ENCODE measurements at regions not wholly inside any gene's neighbourhood (a gene's known extent, or its start where the extent isn't known, plus 50 kb on each side); places are given as distances from the start of the nearest gene placed in this dataset.

- TF ChIP-seq CTCF (IDR thresholded peaks at IDR 0.05; ENCODE audit: low read length) (no peak), EZH2 (IDR thresholded peaks at IDR 0.05; ENCODE audit: borderline replicate concordance, low read length) (no peak)
- Histone ChIP-seq H3K79me2 (ENCODE audit: insufficient read depth, low read length) (no peaks in the 10 kb centered on the region), H4K20me1 (ENCODE audit: insufficient read depth, low read length) (no peaks in the 10 kb centered on the region), H3K27ac (ENCODE audit: low read depth, low read length, poor library complexity, severe bottlenecking) (no peak overlapping the region), H2AFZ (ENCODE audit: low read length) (no peak overlapping the region), H3K9me3 (ENCODE audit: low read length) (no peaks in the 10 kb centered on the region), H3K27me3 (ENCODE audit: insufficient read depth, low read length) (no peaks in the 10 kb centered on the region), H3K4me2 (ENCODE audit: low read length) (no peak overlapping the region), H3K4me1 (ENCODE audit: insufficient read depth, low read length, severe bottlenecking) (no peaks in the 10 kb centered on the region), H3K9ac (ENCODE audit: low read length) (no peak overlapping the region), H3K36me3 (ENCODE audit: insufficient read depth, low read length) (no peaks in the 10 kb centered on the region), H3K4me3 (ENCODE audit: low read depth, low read length, poor library complexity, severe bottlenecking) (no peak overlapping the region), H3K9me2 (ENCODE audit: low read depth, low read length) (no peaks in the 10 kb centered on the region), H3F3A (ENCODE audit: insufficient read depth, low read length) (no peaks in the 10 kb centered on the region)
These were observed 385.2 kb downstream of the PLK2 start for GRCh38 chr5:58074717-58075116.

DNA sequence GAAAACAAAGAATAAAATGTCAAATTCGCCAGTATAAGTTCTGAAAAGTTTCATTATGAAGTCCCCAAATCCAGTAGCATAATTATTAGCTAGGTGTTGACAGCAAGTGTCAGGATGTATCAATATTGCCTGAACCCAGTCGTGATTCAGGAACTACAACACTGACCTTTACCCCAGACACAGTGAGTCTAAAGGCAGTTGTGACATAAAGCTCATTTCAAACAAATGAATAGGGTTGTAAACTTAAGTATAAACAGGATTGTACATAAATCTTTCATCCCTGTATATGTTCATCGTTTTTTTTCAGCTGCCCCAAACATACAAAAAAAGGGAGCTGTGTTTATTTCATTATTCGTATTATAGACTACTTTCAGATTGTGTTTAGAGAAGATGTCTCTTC lies 385.7 kb downstream of the PLK2 start:
- Histone ChIP-seq H3K4me1 (ENCODE audit: insufficient read depth, low read length, severe bottlenecking) (no peaks in the 10 kb centered on the region), H2AFZ (ENCODE audit: low read length) (no peak overlapping the region), H3K27me3 (ENCODE audit: insufficient read depth, low read length) (no peaks in the 10 kb centered on the region), H3K36me3 (ENCODE audit: insufficient read depth, low read length) (no peaks in the 10 kb centered on the region), H4K20me1 (ENCODE audit: insufficient read depth, low read length) (no peaks in the 10 kb centered on the region), H3K4me3 (ENCODE audit: low read depth, low read length, poor library complexity, severe bottlenecking) (no peak overlapping the region), H3F3A (ENCODE audit: insufficient read depth, low read length) (no peaks in the 10 kb centered on the region), H3K9me2 (ENCODE audit: low read depth, low read length) (no peaks in the 10 kb centered on the region), H3K27ac (ENCODE audit: low read depth, low read length, poor library complexity, severe bottlenecking) (no peak overlapping the region), H3K4me2 (ENCODE audit: low read length) (no peak overlapping the region), H3K9ac (ENCODE audit: low read length) (no peak overlapping the region), H3K9me3 (ENCODE audit: low read length) (no peaks in the 10 kb centered on the region), H3K79me2 (ENCODE audit: insufficient read depth, low read length) (no peaks in the 10 kb centered on the region)
- no peak for TF ChIP-seq EZH2 (IDR thresholded peaks at IDR 0.05; ENCODE audit: borderline replicate concordance, low read length)
- TF ChIP-seq CTCF (IDR thresholded peaks at IDR 0.05; ENCODE audit: low read length) = no peak

DNA sequence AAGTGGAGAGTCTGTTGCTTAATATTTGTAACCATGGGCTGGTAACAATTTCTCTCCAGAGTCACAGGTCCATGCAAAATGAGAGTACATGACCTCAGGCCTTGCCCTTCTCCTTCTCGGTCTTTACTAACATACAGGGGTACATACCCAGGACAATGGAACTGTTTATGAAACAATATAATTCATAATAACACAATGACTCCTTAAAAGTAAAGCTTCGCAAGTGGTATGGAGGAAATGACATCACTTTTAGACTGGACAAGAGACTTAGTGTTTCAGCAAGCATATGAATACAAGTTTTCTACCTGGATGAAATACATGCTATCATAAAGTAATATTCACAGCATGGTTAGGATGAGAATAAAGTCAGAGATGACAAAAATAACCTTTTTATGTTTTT lies 386.6 kb downstream of the PLK2 start:
- no peak for TF ChIP-seq EZH2 (IDR thresholded peaks at IDR 0.05; ENCODE audit: borderline replicate concordance, low read length)
- no peak for TF ChIP-seq CTCF (IDR thresholded peaks at IDR 0.05; ENCODE audit: low read length)
- H3K4me2 ChIP-seq (ENCODE audit: low read length) = no peak overlapping the region
- H4K20me1 ChIP-seq (ENCODE audit: insufficient read depth, low read length) = no peaks in the 10 kb centered on the region
- H3K9ac ChIP-seq (ENCODE audit: low read length) = no peak overlapping the region
- no peaks in the 10 kb centered on the region for H3K4me1 ChIP-seq (ENCODE audit: insufficient read depth, low read length, severe bottlenecking)
- no peaks in the 10 kb centered on the region for H3K36me3 ChIP-seq (ENCODE audit: insufficient read depth, low read length)
- no peak overlapping the region for H2AFZ ChIP-seq (ENCODE audit: low read length)
- H3F3A ChIP-seq (ENCODE audit: insufficient read depth, low read length) = no peaks in the 10 kb centered on the region
- no peak overlapping the region for H3K27ac ChIP-seq (ENCODE audit: low read depth, low read length, poor library complexity, severe bottlenecking)
- H3K9me3 ChIP-seq (ENCODE audit: low read length) = no peaks in the 10 kb centered on the region
- no peaks in the 10 kb centered on the region for H3K79me2 ChIP-seq (ENCODE audit: insufficient read depth, low read length)
- H3K4me3 ChIP-seq (ENCODE audit: low read depth, low read length, poor library complexity, severe bottlenecking) = no peak overlapping the region
- no peaks in the 10 kb centered on the region for H3K9me2 ChIP-seq (ENCODE audit: low read depth, low read length)
- H3K27me3 ChIP-seq (ENCODE audit: insufficient read depth, low read length) = no peaks in the 10 kb centered on the region
